ENCODE measurements at regions not wholly inside any gene's neighbourhood (a gene's known extent, or its start where the extent isn't known, plus 50 kb on each side); places are given as distances from the start of the nearest gene placed in this dataset.

DNA sequence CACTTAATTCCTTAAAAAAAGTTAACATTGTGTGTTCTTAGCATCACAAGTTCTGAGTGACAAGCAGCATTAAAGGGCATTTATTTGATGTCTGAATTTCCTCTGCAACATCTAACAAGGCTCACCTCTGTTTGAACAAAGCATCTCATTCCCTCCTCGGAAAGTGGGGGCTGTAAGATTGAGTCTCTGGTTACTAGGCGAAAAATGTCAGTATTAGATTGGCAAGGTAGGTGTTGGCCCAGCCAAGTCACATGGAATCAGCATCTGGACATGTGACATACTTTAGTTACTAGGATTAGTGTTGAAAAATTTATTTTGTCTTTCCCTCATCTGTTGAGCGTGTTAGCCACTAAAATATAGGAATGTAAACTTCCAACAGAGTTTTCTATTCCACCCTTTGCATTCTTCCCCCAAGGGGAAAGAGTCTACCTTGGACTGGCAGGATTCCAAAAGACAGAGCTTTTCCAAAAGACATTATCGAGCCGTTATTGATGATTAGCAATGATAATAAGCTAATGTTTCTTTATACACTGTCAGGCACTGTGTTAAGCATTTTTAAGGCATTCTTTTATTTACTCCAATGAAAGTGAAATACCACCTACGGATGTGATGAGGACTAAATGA, 194.9 kb upstream of the BTG1 start:
- DNase-seq (ENCODE audit: low read depth, low spot score): no peak
- peak overlapping the region; percentile 90 for H3K27ac ChIP-seq

GRCh38 chr12:92340003-92340402, 194.4 kb upstream of the BTG1 start:
- no peak for DNase-seq (ENCODE audit: low read depth, low spot score)
- H3K27ac ChIP-seq: peak overlapping the region; percentile 90

- H3K27ac ChIP-seq: no peak overlapping the region
- no peak for DNase-seq (ENCODE audit: low read depth, low spot score)
Measured at GRCh38 chr12:92339198-92339821, 193.7 kb upstream of the BTG1 start.

GRCh38 chr12:92338671-92339070, 193.0 kb upstream of the BTG1 start:
- H3K27ac ChIP-seq: no peak overlapping the region
- DNase-seq (ENCODE audit: low read depth, low spot score): no peak

DNA sequence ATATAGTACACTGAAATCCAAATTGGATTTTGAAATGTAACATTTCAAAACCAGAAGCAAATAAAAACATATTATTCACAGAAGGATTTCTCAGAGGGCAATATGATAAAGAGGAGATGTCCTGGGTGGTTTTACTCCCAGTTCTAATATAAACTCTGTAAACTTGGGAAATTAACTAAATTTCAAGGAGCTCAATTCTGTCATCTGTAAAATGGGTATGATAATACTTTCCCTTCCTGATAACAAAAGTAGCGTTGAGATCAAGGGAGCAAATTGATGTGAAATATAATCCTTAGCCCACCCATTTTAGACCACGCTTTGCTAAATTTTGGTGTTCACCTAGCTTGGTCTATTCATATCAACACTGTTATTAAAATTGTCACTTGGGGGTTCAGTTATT, 192.5 kb upstream of the BTG1 start:
- no peak overlapping the region for H3K27ac ChIP-seq
- DNase-seq (ENCODE audit: low read depth, low spot score): no peak

DNA sequence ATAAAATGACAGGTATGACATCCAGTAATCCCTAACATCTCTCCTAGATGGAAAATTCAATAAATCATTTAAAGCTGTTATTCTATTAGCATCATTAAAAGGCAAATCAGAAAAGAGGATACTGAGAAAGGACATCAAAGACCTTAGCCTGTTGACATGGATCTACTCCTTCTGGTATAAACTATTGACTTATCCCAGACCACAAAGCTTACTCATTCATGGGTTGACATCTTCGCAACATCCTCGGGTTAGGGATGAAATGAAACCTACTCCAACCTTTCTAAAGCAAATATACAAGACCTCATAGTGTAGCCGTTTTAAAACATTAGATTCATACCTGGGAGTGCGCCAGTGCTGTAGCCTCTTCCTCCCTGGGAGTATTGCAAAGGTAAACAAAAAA, 191.5 kb upstream of the BTG1 start:
- no peak overlapping the region for H3K27ac ChIP-seq
- DNase-seq (ENCODE audit: low read depth, low spot score): no peak

DNA sequence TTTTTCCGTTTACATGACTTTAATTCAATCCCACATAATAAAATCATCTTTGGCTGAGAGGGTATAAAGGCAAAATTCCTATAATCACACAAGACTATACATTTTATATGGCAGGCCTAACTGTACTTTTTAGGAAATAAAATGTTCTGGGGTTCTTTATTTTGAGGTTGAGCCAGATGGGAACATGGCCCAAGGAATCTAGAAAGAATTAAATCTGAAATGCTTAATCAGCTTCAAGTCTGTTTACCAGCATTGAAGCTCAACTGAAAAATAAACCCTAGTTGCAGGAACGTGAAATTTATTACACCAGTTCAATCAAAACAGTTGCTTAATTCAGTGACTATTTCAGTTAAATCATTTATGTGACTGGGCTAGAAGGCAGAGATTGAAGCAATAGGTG, 191.0 kb upstream of the BTG1 start:
- H3K27ac ChIP-seq: no peak overlapping the region
- DNase-seq (ENCODE audit: low read depth, low spot score): no peak

GRCh38 chr12:92335831-92336230, 190.2 kb upstream of the BTG1 start:
- no peak for DNase-seq (ENCODE audit: low read depth, low spot score)
- no peak overlapping the region for H3K27ac ChIP-seq

DNA sequence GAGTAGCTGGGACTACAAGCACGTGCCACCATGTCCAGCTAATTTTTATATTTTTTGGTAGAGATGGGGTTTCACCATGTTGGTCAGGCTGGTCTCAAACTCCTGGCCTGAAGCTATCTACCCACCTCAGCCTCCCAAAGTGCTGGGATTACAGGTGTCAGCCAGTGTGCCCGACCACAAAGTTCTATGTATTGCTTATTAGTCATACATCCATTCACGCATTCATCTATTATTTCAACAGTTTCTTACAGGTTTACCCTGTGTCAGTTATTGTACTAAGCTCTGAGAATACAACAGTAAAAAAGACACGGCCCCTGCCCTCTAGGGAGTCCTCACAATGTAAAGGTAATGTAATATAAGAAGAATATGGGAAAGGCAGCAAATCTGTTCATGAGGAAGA, 188.9 kb upstream of the BTG1 start:
- DNase-seq (ENCODE audit: low read depth, low spot score): no peak
- no peak overlapping the region for H3K27ac ChIP-seq

- H3K27ac ChIP-seq: no peak overlapping the region
- DNase-seq (ENCODE audit: low read depth, low spot score): no peak
Measured at GRCh38 chr12:92332552-92332951, 186.9 kb upstream of the BTG1 start.

DNA sequence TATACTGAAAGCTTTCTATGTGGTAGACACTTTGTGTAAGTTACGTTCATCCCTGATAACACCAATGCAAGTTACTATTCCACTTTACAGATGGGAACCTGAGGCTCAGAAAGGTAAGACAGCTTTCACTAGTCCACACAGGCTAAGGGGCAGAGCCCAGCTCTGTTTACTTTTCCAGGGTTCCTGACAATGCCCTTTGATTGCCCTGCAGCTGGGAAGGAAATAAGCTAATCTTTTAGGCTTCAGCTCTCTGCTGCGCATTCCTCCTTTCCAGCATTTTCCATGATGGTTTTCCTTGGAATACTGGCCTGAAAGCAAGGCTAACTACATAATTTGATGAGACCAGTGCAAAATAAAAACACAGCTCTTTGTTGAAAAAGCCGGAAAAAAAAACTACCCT, 185.7 kb upstream of the BTG1 start:
- no peak overlapping the region for H3K27ac ChIP-seq
- DNase-seq (ENCODE audit: low read depth, low spot score): no peak

GRCh38 chr12:92330654-92331053, 185.0 kb upstream of the BTG1 start:
- no peak for DNase-seq (ENCODE audit: low read depth, low spot score)
- no peak overlapping the region for H3K27ac ChIP-seq

DNA sequence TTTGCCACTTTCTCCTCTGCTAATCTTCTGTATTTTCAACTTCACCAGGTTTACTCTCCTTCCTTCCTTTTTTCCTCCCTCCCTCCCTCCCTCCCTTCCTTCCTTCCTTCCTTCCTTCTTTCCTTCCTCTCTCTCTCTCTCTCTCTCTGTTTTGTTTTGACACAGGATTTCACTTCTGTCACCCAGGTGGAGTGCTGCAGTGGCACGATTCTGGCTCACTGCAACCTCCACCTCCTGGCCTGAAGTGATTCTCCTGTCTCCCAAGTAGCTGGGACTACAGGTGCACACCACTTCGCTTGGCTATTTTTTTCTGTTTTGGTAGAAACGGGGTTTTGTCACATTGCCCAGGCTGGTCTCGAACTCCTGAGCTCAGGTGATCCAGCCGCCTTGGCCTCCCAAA, 181.2 kb upstream of the BTG1 start:
- no peak for DNase-seq (ENCODE audit: low read depth, low spot score)
- H3K27ac ChIP-seq: no peak overlapping the region

- no peak for DNase-seq (ENCODE audit: low read depth, low spot score)
- no peak overlapping the region for H3K27ac ChIP-seq
Measured at GRCh38 chr12:92324849-92325500, 179.3 kb upstream of the BTG1 start.

GRCh38 chr12:92312463-92312964, 166.9 kb upstream of the BTG1 start:
- no peak overlapping the region for H3K27ac ChIP-seq
- no peak for DNase-seq (ENCODE audit: low read depth, low spot score)

- no peak for DNase-seq (ENCODE audit: low read depth, low spot score)
- H3K27ac ChIP-seq: no peak overlapping the region
Measured at GRCh38 chr12:92304371-92305055, 158.9 kb upstream of the BTG1 start.

DNA sequence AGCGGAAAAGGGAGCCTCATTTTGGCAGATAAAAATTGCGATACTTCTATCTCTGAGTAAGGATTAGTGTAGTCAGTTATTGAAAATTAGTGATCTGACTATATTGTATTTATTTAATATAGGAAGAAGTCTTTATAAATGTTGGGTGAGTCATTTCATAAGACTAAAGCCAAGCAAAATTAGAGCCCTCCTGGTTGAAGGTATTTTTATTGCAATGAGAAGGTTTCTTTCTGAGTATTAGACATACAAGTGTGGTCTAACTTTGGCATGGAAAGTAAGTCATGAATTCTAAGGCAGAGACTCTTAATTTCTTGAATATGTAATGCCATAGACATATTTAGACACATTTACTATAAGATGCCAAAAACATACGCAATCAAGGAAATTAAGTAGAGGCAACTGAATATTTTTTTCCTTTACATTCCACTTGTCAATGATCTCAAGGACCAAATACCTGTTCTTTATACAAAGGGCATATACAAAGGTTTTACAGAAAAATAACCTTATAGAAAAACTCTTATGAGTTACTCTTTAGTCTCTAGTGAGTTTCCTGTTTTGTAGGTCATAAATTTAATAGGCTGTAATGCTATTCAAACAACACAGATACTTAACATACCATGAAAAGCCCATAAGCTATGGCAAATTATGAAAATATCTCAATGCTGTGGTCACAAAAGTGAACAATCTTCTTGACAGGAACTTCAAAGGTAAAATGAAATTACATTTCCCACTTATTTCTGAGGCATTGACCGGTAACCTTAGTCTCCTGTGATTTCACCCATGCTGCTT, 156.6 kb upstream of the BTG1 start:
- no peak overlapping the region for H3K27ac ChIP-seq
- DNase-seq (ENCODE audit: low read depth, low spot score): no peak

- no peak overlapping the region for H3K27ac ChIP-seq
- DNase-seq (ENCODE audit: low read depth, low spot score): no peak
Measured at GRCh38 chr12:92301356-92301755, 155.7 kb upstream of the BTG1 start.

GRCh38 chr12:92300777-92301176, 155.1 kb upstream of the BTG1 start:
- DNase-seq (ENCODE audit: low read depth, low spot score): no peak
- H3K27ac ChIP-seq: no peak overlapping the region

GRCh38 chr12:92299744-92300143, 154.1 kb upstream of the BTG1 start:
- no peak overlapping the region for H3K27ac ChIP-seq
- DNase-seq (ENCODE audit: low read depth, low spot score): no peak
